Coronary artery (tissue), 2 donors: ENCODE measurements at regions not wholly inside any gene's neighbourhood (a gene's known extent, or its start where the extent isn't known, plus 50 kb on each side); places are given as distances from the start of the nearest gene placed in this dataset.
A peak's percentile ranks its signal among the peaks of the same experiment; 100 is the strongest.
"Not testable (repeated sequence)": the region's sequence is repeated elsewhere in the genome, so short reads cannot be mapped to it uniquely, and the experiment has no call there.

Experiments used
- DNase-seq: peaks from one replicate; pipeline ENCODE4 v3.0.0-alpha.2; 2017; ENCODE audit warnings: low spot score
- H3K27ac ChIP-seq, 2 donors: fragments of 200-600 bp; sonication (generic); one replicate each; pipeline ENCODE4 v1.5.1; 2016 to 2019
- H3K4me3 ChIP-seq: fragments of 200-600 bp; sonication (generic); 2 replicates; pipeline ENCODE4 v1.5.1; 2016; ENCODE audit warnings: mild to moderate bottlenecking, moderate library complexity
- CTCF ChIP-seq: fragments of 200-600 bp; sonication (generic); IDR thresholded peaks from one replicate; pipeline ENCODE4 v1.5.1; 2019; ENCODE audit warnings: antibody characterized with exemption

- peak; percentile 31 for TF ChIP-seq CTCF
- H3K27ac ChIP-seq, DNase-seq: not testable (repeated sequence)
- peak overlapping the region; percentile 64 for H3K4me3 ChIP-seq
These were observed 142.1 kb upstream of the EEF2KMT start for GRCh38 chr16:5239472-5240277.

- H3K27ac ChIP-seq, result no peak overlapping the region
- no peak for DNase-seq
- no peak for TF ChIP-seq CTCF
- H3K4me3 ChIP-seq, result no peak overlapping the region
These were observed 137.5 kb upstream of the EEF2KMT start for GRCh38 chr16:5235119-5235518.

- Histone ChIP-seq H3K4me3 (no peak overlapping the region), H3K27ac (no peak overlapping the region)
- no peak for TF ChIP-seq CTCF
- DNase-seq, result no peak
These were observed 136.9 kb upstream of the EEF2KMT start for GRCh38 chr16:5234295-5235050.

DNA sequence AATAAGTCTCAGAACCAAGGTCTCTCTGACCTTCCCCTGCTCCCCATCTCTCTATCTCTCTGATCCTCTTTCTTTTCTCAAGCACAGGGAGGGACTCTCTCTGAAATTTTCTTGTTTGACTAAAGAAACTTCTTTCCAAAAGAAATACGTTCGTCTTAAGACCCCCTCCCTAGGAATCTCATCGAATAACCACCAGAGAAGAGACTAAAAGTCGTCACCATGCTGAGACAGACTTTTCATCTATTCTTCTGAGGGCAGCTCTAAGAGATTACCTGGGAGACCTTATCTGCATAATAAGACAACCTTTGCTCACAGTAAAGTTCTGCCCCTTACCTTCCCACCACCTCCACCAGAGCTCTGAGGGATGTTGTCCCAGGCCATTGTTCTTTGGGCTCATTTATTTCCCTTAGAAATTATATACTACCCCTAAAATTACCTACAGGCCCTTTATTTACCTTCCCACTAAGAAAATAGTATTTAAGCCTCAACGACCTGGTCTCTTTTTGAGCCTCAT is 133.7 kb upstream of the EEF2KMT start:
- TF ChIP-seq CTCF, result no peak
- DNase-seq, result no peak
- Histone ChIP-seq H3K27ac (no peak overlapping the region), H3K4me3 (no peak overlapping the region)

DNA sequence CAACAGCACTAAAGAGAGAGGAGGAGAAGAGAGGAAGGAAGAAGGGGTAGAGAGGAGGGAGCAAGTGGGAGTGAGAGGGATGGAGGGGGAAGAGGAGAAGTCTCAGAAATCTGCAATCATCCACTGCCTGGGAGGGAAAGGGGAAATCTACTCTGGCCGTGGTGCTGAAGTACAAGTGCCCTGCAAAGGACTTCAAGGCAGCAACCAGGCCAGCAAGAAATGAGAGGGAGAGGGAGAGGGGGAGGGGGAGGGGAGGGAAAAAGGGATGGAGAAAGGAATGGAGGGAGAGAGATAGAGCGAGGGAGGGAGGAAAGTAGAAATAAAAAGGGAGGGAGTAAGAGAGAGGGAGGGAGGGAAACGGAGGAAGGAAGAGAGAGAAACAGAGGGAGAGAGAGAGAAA is 130.8 kb upstream of the EEF2KMT start:
- TF ChIP-seq CTCF, result no peak
- DNase-seq, result no peak
- Histone ChIP-seq H3K4me3 (no peak overlapping the region), H3K27ac (no peak overlapping the region)

DNA sequence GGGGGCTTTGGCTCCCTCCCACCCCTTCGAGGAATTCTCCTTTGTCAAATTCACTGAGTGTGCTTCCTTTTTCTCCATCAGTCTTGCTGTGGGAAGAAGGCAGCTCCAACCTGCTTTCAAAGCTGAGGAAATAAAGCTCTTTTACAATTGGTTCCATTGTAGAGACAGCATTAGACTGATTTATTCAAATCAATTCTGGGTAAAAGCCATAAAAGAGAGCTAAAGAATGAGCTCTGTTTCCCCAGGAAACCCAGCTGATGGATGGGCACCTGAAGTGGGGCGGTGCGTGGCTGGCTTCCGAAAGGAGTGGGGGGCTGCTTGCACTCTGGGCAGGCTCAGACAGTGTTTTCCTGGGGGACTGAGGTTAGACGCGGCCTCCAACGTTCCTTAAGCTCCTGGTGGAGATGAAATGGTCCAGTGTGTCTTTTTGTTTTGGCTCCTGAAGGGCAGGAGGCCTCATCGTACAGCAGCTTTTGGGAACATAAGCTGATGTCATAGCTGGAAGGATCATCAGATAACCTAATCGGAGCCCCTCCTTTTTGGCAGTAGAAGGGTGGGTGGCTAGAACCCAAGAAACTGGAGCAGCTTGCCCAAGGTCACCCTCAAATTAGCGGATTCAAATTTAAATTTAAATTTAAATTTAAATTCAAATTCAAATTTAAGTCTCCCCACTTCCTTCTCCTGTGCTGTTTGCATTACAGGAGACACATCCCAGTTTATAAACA is 128.5 kb upstream of the EEF2KMT start:
- Histone ChIP-seq H3K4me3 (no peak overlapping the region), H3K27ac (no peak overlapping the region)
- DNase-seq, result no peak
- no peak for TF ChIP-seq CTCF
